Ishikawa (cell line): ENCODE measurements at regions not wholly inside any gene's neighbourhood (a gene's known extent, or its start where the extent isn't known, plus 50 kb on each side); places are given as distances from the start of the nearest gene placed in this dataset.

Experiments
- RAD21 ChIP-seq: IDR thresholded peaks from 2 replicates; pipeline ENCODE4 v1.6.1; 2012; ENCODE audit warnings: low read depth
- USF1 ChIP-seq: IDR thresholded peaks from 2 replicates; pipeline ENCODE4 v1.6.1; 2012
- YY1 ChIP-seq: IDR thresholded peaks from 2 replicates; pipeline ENCODE4 v1.6.1; 2012; ENCODE audit warnings: low read depth
- TF ChIP-seq, protein P1 (sequence below): IDR thresholded peaks from 2 replicates; pipeline ENCODE4 v1.6.1; 2012

GRCh38 chr10:117458571-117458970, 83.3 kb upstream of the PDZD8 start:
- TF ChIP-seq RAD21 = no peak
- TF ChIP-seq, protein P1, sequence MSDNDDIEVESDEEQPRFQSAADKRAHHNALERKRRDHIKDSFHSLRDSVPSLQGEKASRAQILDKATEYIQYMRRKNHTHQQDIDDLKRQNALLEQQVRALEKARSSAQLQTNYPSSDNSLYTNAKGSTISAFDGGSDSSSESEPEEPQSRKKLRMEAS = no peak
- TF ChIP-seq USF1 = no peak
- TF ChIP-seq YY1 = no peak
